WTC11 (cell line): ENCODE measurements at regions not wholly inside any gene's neighbourhood (a gene's known extent, or its start where the extent isn't known, plus 50 kb on each side); places are given as distances from the start of the nearest gene placed in this dataset.

Experiments
- E2F4 ChIP-seq: sonication (generic); formaldehyde crosslinking; IDR thresholded peaks from 2 replicates; pipeline ENCODE4 v1.8.1; 2022; ENCODE audit warnings: low read depth, mild to moderate bottlenecking, moderate library complexity, missing genetic modification reagents, borderline replicate concordance
- RELA ChIP-seq: sonication (generic); formaldehyde crosslinking; IDR thresholded peaks from 2 replicates; pipeline ENCODE4 v1.8.1; 2022; ENCODE audit warnings: missing genetic modification reagents, mild to moderate bottlenecking, borderline replicate concordance
- ZNF396 ChIP-seq: fragments of 250-450 bp; sonication (Bioruptor Pico); IDR thresholded peaks from 2 replicates; pipeline ENCODE4 v1.8.0; 2021; ENCODE audit warnings: mild to moderate bottlenecking, moderate library complexity, borderline replicate concordance
- TF ChIP-seq, protein P1 (sequence below): fragments of 200-600 bp; IDR thresholded peaks from 2 replicates; pipeline ENCODE4 v1.8.0; 2022; ENCODE audit warnings: antibody characterized with exemption
- TF ChIP-seq, protein P2 (sequence below): sonication (generic); formaldehyde crosslinking; IDR thresholded peaks from 2 replicates; pipeline ENCODE4 v1.8.1; 2022; ENCODE audit warnings: low read depth, missing genetic modification reagents, borderline replicate concordance
- TF ChIP-seq, protein P3 (sequence below): sonication (generic); formaldehyde crosslinking; IDR thresholded peaks from 2 replicates; pipeline ENCODE4 v1.8.1; 2023; ENCODE audit warnings: mild to moderate bottlenecking, missing genetic modification reagents, moderate library complexity
- TF ChIP-seq, protein P4 (sequence below): sonication (generic); formaldehyde crosslinking; IDR thresholded peaks from 2 replicates; pipeline ENCODE4 v1.8.1; 2022; ENCODE audit warnings: mild to moderate bottlenecking, moderate library complexity, missing genetic modification reagents

DNA sequence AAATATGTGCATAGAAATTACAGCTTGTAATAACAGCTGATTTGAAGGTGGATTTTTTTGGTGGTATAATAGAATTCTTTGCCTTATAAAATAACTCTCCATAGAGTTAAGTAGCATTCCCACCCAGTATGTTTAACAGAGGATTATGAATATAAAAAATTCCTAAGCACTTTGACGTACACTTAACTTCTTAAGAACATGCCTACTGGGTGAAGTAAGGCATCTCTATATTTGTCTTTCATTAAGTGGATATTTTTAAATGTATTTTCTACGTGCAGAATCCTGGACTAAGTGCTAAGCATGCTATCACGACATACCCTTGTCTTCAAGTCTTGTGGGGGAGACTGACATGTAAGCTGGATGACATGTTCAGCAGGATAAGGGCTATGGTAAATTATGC is 217.7 kb upstream of the BMPER start:
- TF ChIP-seq, protein P1, sequence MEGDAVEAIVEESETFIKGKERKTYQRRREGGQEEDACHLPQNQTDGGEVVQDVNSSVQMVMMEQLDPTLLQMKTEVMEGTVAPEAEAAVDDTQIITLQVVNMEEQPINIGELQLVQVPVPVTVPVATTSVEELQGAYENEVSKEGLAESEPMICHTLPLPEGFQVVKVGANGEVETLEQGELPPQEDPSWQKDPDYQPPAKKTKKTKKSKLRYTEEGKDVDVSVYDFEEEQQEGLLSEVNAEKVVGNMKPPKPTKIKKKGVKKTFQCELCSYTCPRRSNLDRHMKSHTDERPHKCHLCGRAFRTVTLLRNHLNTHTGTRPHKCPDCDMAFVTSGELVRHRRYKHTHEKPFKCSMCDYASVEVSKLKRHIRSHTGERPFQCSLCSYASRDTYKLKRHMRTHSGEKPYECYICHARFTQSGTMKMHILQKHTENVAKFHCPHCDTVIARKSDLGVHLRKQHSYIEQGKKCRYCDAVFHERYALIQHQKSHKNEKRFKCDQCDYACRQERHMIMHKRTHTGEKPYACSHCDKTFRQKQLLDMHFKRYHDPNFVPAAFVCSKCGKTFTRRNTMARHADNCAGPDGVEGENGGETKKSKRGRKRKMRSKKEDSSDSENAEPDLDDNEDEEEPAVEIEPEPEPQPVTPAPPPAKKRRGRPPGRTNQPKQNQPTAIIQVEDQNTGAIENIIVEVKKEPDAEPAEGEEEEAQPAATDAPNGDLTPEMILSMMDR, result no peak
- TF ChIP-seq, protein P2, sequence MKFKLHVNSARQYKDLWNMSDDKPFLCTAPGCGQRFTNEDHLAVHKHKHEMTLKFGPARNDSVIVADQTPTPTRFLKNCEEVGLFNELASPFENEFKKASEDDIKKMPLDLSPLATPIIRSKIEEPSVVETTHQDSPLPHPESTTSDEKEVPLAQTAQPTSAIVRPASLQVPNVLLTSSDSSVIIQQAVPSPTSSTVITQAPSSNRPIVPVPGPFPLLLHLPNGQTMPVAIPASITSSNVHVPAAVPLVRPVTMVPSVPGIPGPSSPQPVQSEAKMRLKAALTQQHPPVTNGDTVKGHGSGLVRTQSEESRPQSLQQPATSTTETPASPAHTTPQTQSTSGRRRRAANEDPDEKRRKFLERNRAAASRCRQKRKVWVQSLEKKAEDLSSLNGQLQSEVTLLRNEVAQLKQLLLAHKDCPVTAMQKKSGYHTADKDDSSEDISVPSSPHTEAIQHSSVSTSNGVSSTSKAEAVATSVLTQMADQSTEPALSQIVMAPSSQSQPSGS (CRISPR knock-in tag), result no peak
- TF ChIP-seq RELA (CRISPR knock-in tag), result no peak
- TF ChIP-seq, protein P3, sequence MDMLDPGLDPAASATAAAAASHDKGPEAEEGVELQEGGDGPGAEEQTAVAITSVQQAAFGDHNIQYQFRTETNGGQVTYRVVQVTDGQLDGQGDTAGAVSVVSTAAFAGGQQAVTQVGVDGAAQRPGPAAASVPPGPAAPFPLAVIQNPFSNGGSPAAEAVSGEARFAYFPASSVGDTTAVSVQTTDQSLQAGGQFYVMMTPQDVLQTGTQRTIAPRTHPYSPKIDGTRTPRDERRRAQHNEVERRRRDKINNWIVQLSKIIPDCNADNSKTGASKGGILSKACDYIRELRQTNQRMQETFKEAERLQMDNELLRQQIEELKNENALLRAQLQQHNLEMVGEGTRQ (CRISPR knock-in tag), result no peak
- no peak for TF ChIP-seq E2F4 (CRISPR knock-in tag)
- no peak for TF ChIP-seq ZNF396 (CRISPR knock-in tag)
- TF ChIP-seq, protein P4, sequence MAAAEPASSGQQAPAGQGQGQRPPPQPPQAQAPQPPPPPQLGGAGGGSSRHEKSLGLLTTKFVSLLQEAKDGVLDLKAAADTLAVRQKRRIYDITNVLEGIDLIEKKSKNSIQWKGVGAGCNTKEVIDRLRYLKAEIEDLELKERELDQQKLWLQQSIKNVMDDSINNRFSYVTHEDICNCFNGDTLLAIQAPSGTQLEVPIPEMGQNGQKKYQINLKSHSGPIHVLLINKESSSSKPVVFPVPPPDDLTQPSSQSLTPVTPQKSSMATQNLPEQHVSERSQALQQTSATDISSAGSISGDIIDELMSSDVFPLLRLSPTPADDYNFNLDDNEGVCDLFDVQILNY (CRISPR knock-in tag), result no peak
